ENCODE measurements at regions not wholly inside any gene's neighbourhood (a gene's known extent, or its start where the extent isn't known, plus 50 kb on each side); places are given as distances from the start of the nearest gene placed in this dataset.
A peak's percentile ranks its signal among the peaks of the same experiment; 100 is the strongest.

DNA sequence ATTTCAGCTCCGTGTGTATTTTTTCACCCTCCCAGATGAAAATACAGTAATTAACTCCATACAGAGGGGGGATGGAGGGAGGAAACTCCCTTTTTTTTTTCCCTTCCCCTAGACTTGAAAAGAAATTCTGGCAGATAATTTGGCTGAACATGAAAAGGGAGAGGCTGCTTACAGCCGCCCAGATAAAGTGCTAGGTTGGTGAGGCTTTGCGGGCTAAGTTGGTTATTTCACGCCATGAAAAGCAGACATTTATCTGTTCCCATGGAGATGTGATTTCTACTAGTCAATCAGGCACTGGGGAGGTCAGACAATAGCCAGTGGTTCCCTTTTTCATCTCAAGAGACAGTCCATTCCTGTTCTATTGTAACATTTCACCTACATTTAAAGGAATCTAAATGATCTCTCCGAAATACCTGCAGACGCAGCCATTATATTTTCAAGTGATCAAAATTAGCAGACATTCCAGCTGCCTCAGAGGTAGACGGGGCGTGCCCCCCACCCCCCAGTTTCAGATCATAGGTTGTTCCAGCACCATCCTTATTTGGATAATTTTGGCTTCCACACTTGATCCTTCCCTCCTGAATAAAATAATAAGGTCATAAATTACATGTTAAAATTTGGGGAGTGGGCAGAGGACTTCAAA lies 143.9 kb upstream of the ZNF217 start:
- Histone ChIP-seq H3K4me1 (ENCODE audit: low read depth) (peaks cover 65% of the 10 kb centered on the region), H3K36me3 (no peaks in the 10 kb centered on the region), H3K9me3 (ENCODE audit: low read depth) (no peaks in the 10 kb centered on the region), H3K27me3 (no peaks in the 10 kb centered on the region), H3K4me3 (no peak overlapping the region), H3K27ac (peak overlapping the region; percentile 94)
- DNase-seq (ENCODE audit: low read depth in 1 of 2, low spot score in 1 of 2) = peak in 1 of 2 donors; percentile 32
- TF ChIP-seq, protein P1, sequence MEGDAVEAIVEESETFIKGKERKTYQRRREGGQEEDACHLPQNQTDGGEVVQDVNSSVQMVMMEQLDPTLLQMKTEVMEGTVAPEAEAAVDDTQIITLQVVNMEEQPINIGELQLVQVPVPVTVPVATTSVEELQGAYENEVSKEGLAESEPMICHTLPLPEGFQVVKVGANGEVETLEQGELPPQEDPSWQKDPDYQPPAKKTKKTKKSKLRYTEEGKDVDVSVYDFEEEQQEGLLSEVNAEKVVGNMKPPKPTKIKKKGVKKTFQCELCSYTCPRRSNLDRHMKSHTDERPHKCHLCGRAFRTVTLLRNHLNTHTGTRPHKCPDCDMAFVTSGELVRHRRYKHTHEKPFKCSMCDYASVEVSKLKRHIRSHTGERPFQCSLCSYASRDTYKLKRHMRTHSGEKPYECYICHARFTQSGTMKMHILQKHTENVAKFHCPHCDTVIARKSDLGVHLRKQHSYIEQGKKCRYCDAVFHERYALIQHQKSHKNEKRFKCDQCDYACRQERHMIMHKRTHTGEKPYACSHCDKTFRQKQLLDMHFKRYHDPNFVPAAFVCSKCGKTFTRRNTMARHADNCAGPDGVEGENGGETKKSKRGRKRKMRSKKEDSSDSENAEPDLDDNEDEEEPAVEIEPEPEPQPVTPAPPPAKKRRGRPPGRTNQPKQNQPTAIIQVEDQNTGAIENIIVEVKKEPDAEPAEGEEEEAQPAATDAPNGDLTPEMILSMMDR (IDR thresholded peaks at IDR 0.05; ENCODE audit: low read depth, low read length) = no peak

DNA sequence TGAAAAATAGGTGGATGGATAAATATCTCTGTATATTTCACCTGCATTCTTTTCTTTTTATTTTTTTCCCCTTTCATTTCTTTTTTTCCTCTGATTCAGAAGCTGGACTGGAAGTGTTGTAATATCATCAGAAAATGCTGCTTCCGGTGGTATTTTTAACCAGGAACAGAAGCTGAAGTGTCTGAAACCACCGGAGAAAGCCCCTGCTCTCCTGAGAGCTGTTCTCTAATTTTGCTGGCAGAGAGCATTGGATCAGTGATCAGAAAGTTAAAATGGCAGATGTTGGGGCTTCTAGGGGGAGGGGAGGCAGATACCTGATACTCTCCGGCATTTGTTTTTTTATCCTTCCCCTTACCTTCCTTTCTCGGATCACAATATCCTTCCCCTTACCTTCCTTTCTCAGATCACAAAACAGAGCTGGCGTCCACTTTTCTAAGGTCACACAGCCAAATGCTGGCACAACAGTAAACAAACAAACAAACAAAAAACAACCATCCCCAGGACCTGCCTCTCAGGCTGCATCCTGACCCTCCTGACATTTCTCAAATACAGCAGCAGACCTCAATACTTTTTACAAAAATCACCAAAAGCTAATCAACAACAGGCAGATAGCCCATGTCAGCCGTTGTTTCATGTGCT lies 143.2 kb upstream of the ZNF217 start:
- peak overlapping the region; percentile 20 for H3K4me3 ChIP-seq
- H3K9me3 ChIP-seq (ENCODE audit: low read depth) = no peaks in the 10 kb centered on the region
- peak overlapping the region; percentile 94 for H3K27ac ChIP-seq
- H3K36me3 ChIP-seq = no peaks in the 10 kb centered on the region
- H3K4me1 ChIP-seq (ENCODE audit: low read depth) = peaks cover 65% of the 10 kb centered on the region
- peak in 1 of 2 donors; percentile 64 for DNase-seq (ENCODE audit: low read depth in 1 of 2, low spot score in 1 of 2)
- TF ChIP-seq, protein P1 (IDR thresholded peaks at IDR 0.05; ENCODE audit: low read depth, low read length) = no peak
- no peaks in the 10 kb centered on the region for H3K27me3 ChIP-seq

DNA sequence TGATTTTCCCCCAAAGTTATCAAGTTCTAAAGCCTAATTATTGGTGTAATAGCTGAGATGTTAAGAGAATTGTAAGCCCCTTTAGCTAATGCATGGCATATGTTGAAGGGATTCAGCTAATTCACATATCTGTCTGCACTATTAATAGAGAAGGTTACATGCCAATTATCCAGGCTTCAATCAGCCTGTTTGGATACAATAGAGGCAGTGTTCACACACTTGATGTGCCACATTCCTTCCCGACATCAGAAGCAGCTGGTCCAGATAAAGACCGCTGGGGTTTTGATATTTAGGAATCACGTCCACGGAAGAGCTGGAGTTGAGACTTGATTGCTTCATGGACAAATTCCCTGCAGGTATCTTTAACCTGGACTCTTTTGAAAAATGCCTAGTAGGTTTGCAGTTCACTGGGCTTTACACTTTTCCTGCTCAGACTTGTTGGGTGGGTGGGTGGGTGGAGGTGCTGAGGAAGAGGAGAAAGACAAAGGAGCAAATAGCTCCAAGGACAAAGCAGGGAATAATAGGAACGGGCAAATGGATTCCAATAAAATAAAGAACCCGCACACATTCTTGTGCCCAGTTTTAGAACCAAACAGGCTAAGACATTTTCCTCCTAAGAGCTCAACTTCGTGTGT lies 142.6 kb upstream of the ZNF217 start:
- H3K4me1 ChIP-seq (ENCODE audit: low read depth) = peaks cover 65% of the 10 kb centered on the region
- H3K36me3 ChIP-seq = no peaks in the 10 kb centered on the region
- H3K4me3 ChIP-seq = peak overlapping the region; percentile 20
- no peaks in the 10 kb centered on the region for H3K27me3 ChIP-seq
- peak overlapping the region; percentile 94 for H3K27ac ChIP-seq
- H3K9me3 ChIP-seq (ENCODE audit: low read depth) = no peaks in the 10 kb centered on the region
- TF ChIP-seq, protein P1 (IDR thresholded peaks at IDR 0.05; ENCODE audit: low read depth, low read length) = no peak
- DNase-seq (ENCODE audit: low read depth in 1 of 2, low spot score in 1 of 2) = peak; percentile 40 to 42

DNA sequence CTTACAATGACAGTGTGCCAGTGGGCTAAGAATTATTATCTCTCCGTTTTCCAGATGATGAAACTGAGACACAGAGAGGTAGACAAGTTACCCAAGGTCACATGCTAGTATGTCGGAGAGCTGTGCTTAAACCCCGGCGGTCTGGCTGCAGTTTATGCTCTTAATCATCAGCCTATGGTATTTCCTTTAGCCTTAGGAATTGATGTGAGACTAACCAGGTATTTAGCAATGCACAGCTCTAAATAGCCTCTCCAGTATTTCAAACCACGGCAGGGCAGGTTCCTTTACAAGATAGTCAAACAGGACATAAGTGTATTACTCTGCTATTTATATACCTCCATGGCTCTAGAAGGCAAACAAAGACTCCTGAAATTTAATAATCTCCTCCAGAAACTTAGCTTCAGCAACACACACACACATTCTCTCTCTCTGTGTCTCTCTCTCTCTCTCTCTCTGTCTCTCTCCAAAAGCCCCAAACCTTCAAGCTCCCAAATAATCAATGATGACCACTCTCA lies 142.0 kb upstream of the ZNF217 start:
- Histone ChIP-seq H3K36me3 (no peaks in the 10 kb centered on the region), H3K4me3 (peak overlapping the region; percentile 20), H3K9me3 (ENCODE audit: low read depth) (no peaks in the 10 kb centered on the region), H3K27me3 (no peaks in the 10 kb centered on the region), H3K4me1 (ENCODE audit: low read depth) (peaks cover 59% of the 10 kb centered on the region), H3K27ac (peak overlapping the region; percentile 94)
- DNase-seq (ENCODE audit: low read depth in 1 of 2, low spot score in 1 of 2) = peak; percentile 69 to 93
- TF ChIP-seq, protein P1 (IDR thresholded peaks at IDR 0.05; ENCODE audit: low read depth, low read length) = no peak

DNA sequence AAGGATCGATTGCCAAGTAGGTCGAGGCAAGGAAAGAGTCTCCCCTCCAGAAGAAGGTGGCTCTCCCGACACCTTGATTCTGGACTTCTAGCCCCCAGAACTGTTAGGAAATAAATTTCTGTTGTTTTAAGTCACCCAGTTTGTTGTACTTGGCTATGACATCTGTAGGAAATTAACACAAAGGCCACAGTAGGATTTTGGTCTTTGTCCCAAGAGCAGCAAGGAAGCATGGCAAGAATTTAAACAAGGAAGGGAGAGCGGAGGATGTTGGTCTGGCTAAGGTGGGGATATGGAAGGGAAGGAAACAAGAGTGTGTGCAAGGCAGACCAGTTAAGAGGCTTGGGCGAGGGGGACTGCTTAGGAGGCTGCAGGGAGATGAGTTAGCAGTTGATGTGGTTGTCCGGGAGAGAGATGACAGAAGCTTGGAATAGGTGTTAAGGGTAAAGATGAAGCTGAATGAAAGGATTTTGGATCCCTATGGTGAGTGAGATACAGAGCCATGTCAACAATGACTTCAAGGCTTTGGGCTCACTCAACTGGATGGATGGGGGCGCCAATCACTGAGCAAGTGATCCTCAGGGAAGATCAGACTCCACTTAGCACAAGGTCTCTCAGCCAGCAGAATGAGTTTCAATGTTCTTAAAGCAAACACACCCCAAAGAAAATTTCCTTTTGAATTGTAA lies 140.5 kb upstream of the ZNF217 start:
- peak overlapping the region; percentile 45 for H3K27ac ChIP-seq
- DNase-seq (ENCODE audit: low read depth in 1 of 2, low spot score in 1 of 2) = no peak
- no peaks in the 10 kb centered on the region for H3K9me3 ChIP-seq (ENCODE audit: low read depth)
- no peak overlapping the region for H3K4me3 ChIP-seq
- peaks cover 45% of the 10 kb centered on the region for H3K4me1 ChIP-seq (ENCODE audit: low read depth)
- no peaks in the 10 kb centered on the region for H3K36me3 ChIP-seq
- TF ChIP-seq, protein P1 (IDR thresholded peaks at IDR 0.05; ENCODE audit: low read depth, low read length) = no peak
- H3K27me3 ChIP-seq = no peaks in the 10 kb centered on the region
